SK-N-SH (cell line): ENCODE measurements at regions not wholly inside any gene's neighbourhood (a gene's known extent, or its start where the extent isn't known, plus 50 kb on each side); places are given as distances from the start of the nearest gene placed in this dataset.
"Not testable (repeated sequence)": the region's sequence is repeated elsewhere in the genome, so short reads cannot be mapped to it uniquely, and the experiment has no call there.

Experiments
- EP300 ChIP-seq, 2 experiments: IDR thresholded peaks; 2 replicates each; pipeline versions ENCODE4 v1.4.0 to v1.6.1; 2012; ENCODE audit warnings: borderline replicate concordance in 1 of 2, low read depth in 1 of 2, low read length in 1 of 2
- FOSL2 ChIP-seq: IDR thresholded peaks from 2 replicates; pipeline ENCODE4 v1.4.0; 2012; ENCODE audit warnings: low read depth, mild to moderate bottlenecking, moderate library complexity, borderline replicate concordance
- FOXJ3 ChIP-seq: sonication (generic); formaldehyde crosslinking; IDR thresholded peaks from 2 replicates; pipeline ENCODE4 v1.5.1; 2020; ENCODE audit warnings: mild to moderate bottlenecking, missing genetic modification reagents
- FOXM1 ChIP-seq: IDR thresholded peaks from 2 replicates; pipeline ENCODE4 v1.4.0; 2012; ENCODE audit warnings: low read depth, mild to moderate bottlenecking
- GABPA ChIP-seq: IDR thresholded peaks from 2 replicates; pipeline ENCODE4 v1.4.0; 2012; ENCODE audit warnings: low read depth, mild to moderate bottlenecking
- JUND ChIP-seq: IDR thresholded peaks from 2 replicates; pipeline ENCODE4 v1.4.0; 2012
- MXI1 ChIP-seq: IDR thresholded peaks from 2 replicates; pipeline ENCODE4 v1.6.1; 2012; ENCODE audit warnings: mild to moderate bottlenecking, low read depth, low read length, improper control_type of control experiment
- POLR2AphosphoS5 ChIP-seq: IDR thresholded peaks from 2 replicates; pipeline ENCODE4 v1.6.1; 2012; ENCODE audit warnings: low read depth, low read length
- TEAD4 ChIP-seq: IDR thresholded peaks from 2 replicates; pipeline ENCODE4 v1.4.0; 2012; ENCODE audit warnings: mild to moderate bottlenecking, borderline replicate concordance; ENCODE audit not compliant: insufficient read depth
- TF ChIP-seq, protein P1 (sequence below): fragments of 200-600 bp; sonication (generic); IDR thresholded peaks from 2 replicates; pipeline ENCODE4 v1.6.1; 2017; ENCODE audit warnings: antibody characterized with exemption, mild to moderate bottlenecking, moderate library complexity
- TF ChIP-seq, protein P2 (sequence below): IDR thresholded peaks from 2 replicates; pipeline ENCODE4 v1.4.0; 2012; ENCODE audit warnings: low read depth
- TF ChIP-seq, protein P3 (sequence below): fragments of 150-350 bp; IDR thresholded peaks from 2 replicates; pipeline ENCODE4 v1.6.1; 2017; ENCODE audit warnings: antibody characterized with exemption, low read length, low read depth, borderline replicate concordance
- TF ChIP-seq, protein P4 (sequence below): IDR thresholded peaks from 2 replicates; pipeline ENCODE4 v1.4.0; 2012; ENCODE audit warnings: low read depth, borderline replicate concordance

GRCh38 chr3:66842761-66843464 is 155.2 kb upstream of the KBTBD8 start:
- TF ChIP-seq, protein P1, sequence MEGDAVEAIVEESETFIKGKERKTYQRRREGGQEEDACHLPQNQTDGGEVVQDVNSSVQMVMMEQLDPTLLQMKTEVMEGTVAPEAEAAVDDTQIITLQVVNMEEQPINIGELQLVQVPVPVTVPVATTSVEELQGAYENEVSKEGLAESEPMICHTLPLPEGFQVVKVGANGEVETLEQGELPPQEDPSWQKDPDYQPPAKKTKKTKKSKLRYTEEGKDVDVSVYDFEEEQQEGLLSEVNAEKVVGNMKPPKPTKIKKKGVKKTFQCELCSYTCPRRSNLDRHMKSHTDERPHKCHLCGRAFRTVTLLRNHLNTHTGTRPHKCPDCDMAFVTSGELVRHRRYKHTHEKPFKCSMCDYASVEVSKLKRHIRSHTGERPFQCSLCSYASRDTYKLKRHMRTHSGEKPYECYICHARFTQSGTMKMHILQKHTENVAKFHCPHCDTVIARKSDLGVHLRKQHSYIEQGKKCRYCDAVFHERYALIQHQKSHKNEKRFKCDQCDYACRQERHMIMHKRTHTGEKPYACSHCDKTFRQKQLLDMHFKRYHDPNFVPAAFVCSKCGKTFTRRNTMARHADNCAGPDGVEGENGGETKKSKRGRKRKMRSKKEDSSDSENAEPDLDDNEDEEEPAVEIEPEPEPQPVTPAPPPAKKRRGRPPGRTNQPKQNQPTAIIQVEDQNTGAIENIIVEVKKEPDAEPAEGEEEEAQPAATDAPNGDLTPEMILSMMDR, result not testable (repeated sequence)
- TF ChIP-seq POLR2AphosphoS5; FOXJ3 (CRISPR knock-in tag); GABPA; JUND; FOSL2; TEAD4; MXI1; EP300 (IDR thresholded peaks at IDR 0.05; ENCODE audit: borderline replicate concordance in 1 of 2, low read depth in 1 of 2, low read length in 1 of 2); FOXM1: not testable (repeated sequence)
- TF ChIP-seq, protein P2, sequence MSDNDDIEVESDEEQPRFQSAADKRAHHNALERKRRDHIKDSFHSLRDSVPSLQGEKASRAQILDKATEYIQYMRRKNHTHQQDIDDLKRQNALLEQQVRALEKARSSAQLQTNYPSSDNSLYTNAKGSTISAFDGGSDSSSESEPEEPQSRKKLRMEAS, result not testable (repeated sequence)
- TF ChIP-seq, protein P3, sequence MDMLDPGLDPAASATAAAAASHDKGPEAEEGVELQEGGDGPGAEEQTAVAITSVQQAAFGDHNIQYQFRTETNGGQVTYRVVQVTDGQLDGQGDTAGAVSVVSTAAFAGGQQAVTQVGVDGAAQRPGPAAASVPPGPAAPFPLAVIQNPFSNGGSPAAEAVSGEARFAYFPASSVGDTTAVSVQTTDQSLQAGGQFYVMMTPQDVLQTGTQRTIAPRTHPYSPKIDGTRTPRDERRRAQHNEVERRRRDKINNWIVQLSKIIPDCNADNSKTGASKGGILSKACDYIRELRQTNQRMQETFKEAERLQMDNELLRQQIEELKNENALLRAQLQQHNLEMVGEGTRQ, result not testable (repeated sequence)
- TF ChIP-seq, protein P4, sequence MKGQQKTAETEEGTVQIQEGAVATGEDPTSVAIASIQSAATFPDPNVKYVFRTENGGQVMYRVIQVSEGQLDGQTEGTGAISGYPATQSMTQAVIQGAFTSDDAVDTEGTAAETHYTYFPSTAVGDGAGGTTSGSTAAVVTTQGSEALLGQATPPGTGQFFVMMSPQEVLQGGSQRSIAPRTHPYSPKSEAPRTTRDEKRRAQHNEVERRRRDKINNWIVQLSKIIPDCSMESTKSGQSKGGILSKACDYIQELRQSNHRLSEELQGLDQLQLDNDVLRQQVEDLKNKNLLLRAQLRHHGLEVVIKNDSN, result not testable (repeated sequence)
